Spleen (tissue), 7 donors: ENCODE measurements at regions not wholly inside any gene's neighbourhood (a gene's known extent, or its start where the extent isn't known, plus 50 kb on each side); places are given as distances from the start of the nearest gene placed in this dataset.

Experiments
- CTCF ChIP-seq, 11 experiments: fragments of 200-600 bp in 7 of 11; fragments of 450-650 bp in 4 of 11; sonication (generic) in 4 of 11; IDR thresholded peaks in 8 of 11; conservative IDR thresholded peaks in 3 of 11; 1 replicate in 7 of 11; 2 replicates in 4 of 11; pipeline versions ENCODE4 v1.4.0 to v1.8.0; 2016 to 2021; ENCODE audit warnings: antibody characterized with exemption in 11 of 11, inconsistent platforms in 4 of 11, mild to moderate bottlenecking in 1 of 11
- POLR2A ChIP-seq, 3 donors: fragments of 450-650 bp; IDR thresholded peaks; one replicate each; pipeline ENCODE4 v1.5.1; 2017; ENCODE audit warnings: antibody characterized with exemption in 3 of 3, mild to moderate bottlenecking in 1 of 3
- POLR2AphosphoS5 ChIP-seq, 3 donors: sonication (generic); formaldehyde crosslinking; IDR thresholded peaks; one replicate each; pipeline ENCODE4 v1.5.1; 2017; ENCODE audit warnings: antibody characterized with exemption in 3 of 3
- donor health status: DM: no; HTN: no; CAD: no; lungs with moderate emphysema.
- donor health status: DM: no; HTN: no; CAD: no.
- donor health status: DM: no; HTN: no; CAD: no.

GRCh38 chr9:109990541-109990940 lies 210.5 kb downstream of the PALM2AKAP2 start:
- no peak for TF ChIP-seq POLR2A (IDR thresholded peaks at IDR 0.05)
- TF ChIP-seq CTCF (IDR thresholded peaks at IDR 0.05 in 8 of 11, conservative IDR thresholded peaks at IDR 0.05 in 3 of 11): no peak
- no peak for TF ChIP-seq POLR2AphosphoS5 (IDR thresholded peaks at IDR 0.05)
